ENCODE measurements at regions not wholly inside any gene's neighbourhood (a gene's known extent, or its start where the extent isn't known, plus 50 kb on each side); places are given as distances from the start of the nearest gene placed in this dataset.

GRCh38 chr22:47777426-47777825, 1015.0 kb downstream of the TBC1D22A start:
- DNase-seq: peak in 1 of 10 donors; percentile 59
- intact Hi-C loops (cut with DNase I): no loop called here

- DNase-seq: peak in 1 of 10 donors; percentile 27
- intact Hi-C loops (cut with DNase I): no loop called here
These were observed 1013.9 kb downstream of the TBC1D22A start for GRCh38 chr22:47776329-47776728.

GRCh38 chr22:47775686-47776085, 1013.2 kb downstream of the TBC1D22A start:
- intact Hi-C loops (cut with DNase I): no loop called here
- no peak for DNase-seq

- intact Hi-C loops (cut with DNase I): no loop called here
- DNase-seq: no peak
These were observed 1012.7 kb downstream of the TBC1D22A start for GRCh38 chr22:47775191-47775590.

GRCh38 chr22:47773635-47774034, 1011.2 kb downstream of the TBC1D22A start:
- intact Hi-C loops (cut with DNase I): no loop called here

GRCh38 chr22:47772864-47773263, 1010.4 kb downstream of the TBC1D22A start:
- DNase-seq: no peak
- intact Hi-C loops (cut with DNase I): no loop called here

More at GRCh38 chr22:47773635-47774034, 1011.2 kb downstream of the TBC1D22A start:
- no peak for DNase-seq

- DNase-seq: peak in 1 of 10 donors; percentile 50
- intact Hi-C loops (cut with DNase I): no loop called here
These were observed 1007.2 kb downstream of the TBC1D22A start for GRCh38 chr22:47769652-47770051.

- no peak for DNase-seq
- intact Hi-C loops (cut with DNase I): no loop called here
These were observed 1005.6 kb downstream of the TBC1D22A start for GRCh38 chr22:47768027-47768426.

GRCh38 chr22:47767403-47767802, 1005.0 kb downstream of the TBC1D22A start:
- intact Hi-C loops (cut with DNase I): no loop called here
- DNase-seq: no peak

- DNase-seq: no peak
- intact Hi-C loops (cut with DNase I): no loop called here
These were observed 1003.3 kb downstream of the TBC1D22A start for GRCh38 chr22:47765757-47766156.

GRCh38 chr22:47762141-47762540, 999.7 kb downstream of the TBC1D22A start:
- intact Hi-C loops (cut with DNase I): no loop called here
- DNase-seq: no peak

- intact Hi-C loops (cut with DNase I): no loop called here
- no peak for DNase-seq
These were observed 997.5 kb downstream of the TBC1D22A start for GRCh38 chr22:47759909-47760308.

GRCh38 chr22:47757741-47758140, 995.3 kb downstream of the TBC1D22A start:
- intact Hi-C loops (cut with DNase I): no loop called here
- no peak for DNase-seq

- intact Hi-C loops (cut with DNase I): no loop called here
- DNase-seq: no peak
These were observed 987.6 kb downstream of the TBC1D22A start for GRCh38 chr22:47750086-47750485.

- intact Hi-C loops (cut with DNase I): no loop called here
- DNase-seq: no peak
These were observed 986.5 kb downstream of the TBC1D22A start for GRCh38 chr22:47748957-47749356.

GRCh38 chr22:47748271-47748670, 985.8 kb downstream of the TBC1D22A start:
- no peak for DNase-seq
- intact Hi-C loops (cut with DNase I): no loop called here

GRCh38 chr22:47740109-47740805, 977.8 kb downstream of the TBC1D22A start:
- peak in 1 of 10 donors; percentile 66 for DNase-seq
- intact Hi-C loops (cut with DNase I): no loop called here

- DNase-seq: peak in 1 of 10 donors; percentile 74
These were observed 977.0 kb downstream of the TBC1D22A start for GRCh38 chr22:47739291-47740015.

GRCh38 chr22:47738472-47739013, 976.1 kb downstream of the TBC1D22A start:
- DNase-seq: no peak
- intact Hi-C loops (cut with DNase I): no loop called here

More at GRCh38 chr22:47739291-47740015, 977.0 kb downstream of the TBC1D22A start:
- intact Hi-C loops (cut with DNase I): no loop called here

GRCh38 chr22:47736186-47737034, 974.0 kb downstream of the TBC1D22A start:
- DNase-seq: peak in 1 of 10 donors; percentile 45
- intact Hi-C loops (cut with DNase I): no loop called here

- intact Hi-C loops (cut with DNase I): no loop called here
- DNase-seq: peak in 1 of 10 donors; percentile 60
These were observed 972.1 kb downstream of the TBC1D22A start for GRCh38 chr22:47734511-47734910.

Data from posterior cingulate gyrus (tissue), 11 donors.